IMR-90 (cell line): ENCODE measurements at regions not wholly inside any gene's neighbourhood (a gene's known extent, or its start where the extent isn't known, plus 50 kb on each side); places are given as distances from the start of the nearest gene placed in this dataset.

Source experiments
- ATAC-seq: fragments of 200-7000 bp; cut with Tn5 transposase; 2 replicates; pipeline ENCODE4 v1.9.1; 2020; ENCODE audit warnings: low read depth, mild to moderate bottlenecking, moderate library complexity
- BruUV-seq: library from RNA; stranded (reverse); fragments of 400-500 nt; replicated peaks from 2 replicates; lab custom pipeline; 2021; lab: Mats Ljungman, UMichigan
- CTCF ChIA-PET: fragments of 300-600 bp; formaldehyde crosslinking; extraction: SDS; loops from one replicate; lab custom pipeline; 2021; ENCODE audit warnings: antibody characterized with exemption; lab: Yijun Ruan, JAX
- POLR2A ChIA-PET: fragments of 300-600 bp; sonication (Branson Sonifier 250); formaldehyde crosslinking; loops from one replicate; lab custom pipeline; 2022; ENCODE audit warnings: antibody characterized with exemption; ENCODE audit not compliant: unreplicated experiment; lab: Charles Lee
- DNase-seq: peaks from one replicate; pipeline ENCODE4 v3.0.0; 2013
- H2AFZ ChIP-seq: replicated peaks from 2 replicates; pipeline ENCODE3; 2013; ENCODE audit warnings: low read length, mild to moderate bottlenecking; ENCODE audit not compliant: poor library complexity
- H2AK5ac ChIP-seq: 2 replicates; pipeline ENCODE4 v1.6.1; 2013; ENCODE audit warnings: low read depth, low read length, inconsistent platforms
- H2AK9ac ChIP-seq: replicated peaks from 2 replicates; pipeline ENCODE3; 2013; ENCODE audit warnings: mild to moderate bottlenecking, low read depth, low read length, moderate library complexity; ENCODE audit not compliant: poor library complexity
- H2BK120ac ChIP-seq: 2 replicates; pipeline ENCODE4 v1.6.1; 2013; ENCODE audit warnings: low read depth, low read length, inconsistent platforms
- H2BK15ac ChIP-seq: 3 replicates; pipeline ENCODE4 v1.6.1; 2013; ENCODE audit warnings: low read depth, low read length, inconsistent platforms
- H2BK20ac ChIP-seq: 2 replicates; pipeline ENCODE4 v1.6.1; 2013; ENCODE audit warnings: low read depth, mild to moderate bottlenecking, inconsistent platforms, low read length, moderate library complexity
- H2BK5ac ChIP-seq: 2 replicates; pipeline ENCODE4 v1.6.1; 2013; ENCODE audit warnings: mild to moderate bottlenecking, low read depth, low read length, inconsistent platforms; ENCODE audit not compliant: poor library complexity, severe bottlenecking
- H3K14ac ChIP-seq: replicated peaks from 2 replicates; pipeline ENCODE4 v1.6.1; 2013; ENCODE audit warnings: low read depth, low read length, inconsistent platforms
- H3K18ac ChIP-seq: 2 replicates; pipeline ENCODE4 v1.6.1; 2013; ENCODE audit warnings: low read depth, low read length, control low read depth
- H3K23ac ChIP-seq: 2 replicates; pipeline ENCODE4 v1.6.1; 2013; ENCODE audit warnings: low read depth, low read length, inconsistent platforms
- H3K27ac ChIP-seq: 2 replicates; pipeline ENCODE4 v1.5.1; 2013; ENCODE audit warnings: mild to moderate bottlenecking, control low read depth, low read length; ENCODE audit not compliant: insufficient read depth
- H3K27me3 ChIP-seq: 2 replicates; pipeline ENCODE4 v1.6.1; 2013; ENCODE audit warnings: low read length; ENCODE audit not compliant: control insufficient read depth, insufficient read depth
- H3K36me3 ChIP-seq: 2 replicates; pipeline ENCODE4 v1.6.1; 2013; ENCODE audit warnings: low read length, mixed read lengths; ENCODE audit not compliant: control insufficient read depth, insufficient read depth
- H3K4ac ChIP-seq: 2 replicates; pipeline ENCODE4 v1.6.1; 2013; ENCODE audit warnings: low read depth, low read length, inconsistent platforms
- H3K4me1 ChIP-seq: 2 replicates; pipeline ENCODE4 v1.6.1; 2013; ENCODE audit warnings: low read length, mixed read lengths; ENCODE audit not compliant: control insufficient read depth, insufficient read depth
- H3K4me2 ChIP-seq: 2 replicates; pipeline ENCODE4 v1.6.1; 2013; ENCODE audit warnings: low read depth, mild to moderate bottlenecking, control low read depth, low read length, moderate library complexity
- H3K4me3 ChIP-seq: 2 replicates; pipeline ENCODE4 v1.5.1; 2013; ENCODE audit warnings: low read depth, mild to moderate bottlenecking, control low read depth, low read length, moderate library complexity; ENCODE audit not compliant: insufficient read depth
- H3K56ac ChIP-seq: 2 replicates; pipeline ENCODE4 v1.6.1; 2013; ENCODE audit warnings: low read length, inconsistent platforms; ENCODE audit not compliant: insufficient read depth; ENCODE audit errors: extremely low read depth
- H3K79me1 ChIP-seq, 2 experiments: 2 replicates each; pipeline ENCODE4 v1.6.1; 2013; ENCODE audit warnings: low read length in 2 of 2, inconsistent platforms in 1 of 2, low read depth in 1 of 2
- H3K9ac ChIP-seq: 2 replicates; pipeline ENCODE4 v1.6.1; 2013; ENCODE audit warnings: low read depth, low read length, control low read depth
- H3K9me1 ChIP-seq: 2 replicates; pipeline ENCODE4 v1.6.1; 2013; ENCODE audit warnings: low read length, inconsistent platforms; ENCODE audit not compliant: insufficient read depth
- H3K9me3 ChIP-seq: 2 replicates; pipeline ENCODE4 v1.6.1; 2013; ENCODE audit warnings: low read length; ENCODE audit not compliant: control insufficient read depth, insufficient read depth
- H4K20me1 ChIP-seq: 2 replicates; pipeline ENCODE4 v1.6.1; 2013; ENCODE audit warnings: low read length, inconsistent platforms; ENCODE audit not compliant: insufficient read depth
- H4K5ac ChIP-seq: 2 replicates; pipeline ENCODE4 v1.6.1; 2013; ENCODE audit warnings: mild to moderate bottlenecking, low read depth, low read length, control low read depth
- H4K8ac ChIP-seq, 2 experiments: 2 replicates each; pipeline ENCODE4 v1.6.1; 2013; ENCODE audit warnings: low read depth in 2 of 2, low read length in 2 of 2, control low read depth in 1 of 2, inconsistent platforms in 1 of 2
- H4K91ac ChIP-seq: 2 replicates; pipeline ENCODE4 v1.6.1; 2013; ENCODE audit warnings: low read depth, low read length, inconsistent platforms; ENCODE audit not compliant: insufficient read depth
- BHLHE40 ChIP-seq: fragments of 150-350 bp; IDR thresholded peaks from 2 replicates; pipeline ENCODE4 v1.6.1; 2016; ENCODE audit warnings: mild to moderate bottlenecking, low read depth, low read length
- CEBPB ChIP-seq: IDR thresholded peaks from 2 replicates; pipeline ENCODE4 v1.6.1; 2012; ENCODE audit warnings: low read depth, low read length, improper control_type of control experiment
- WGBS, 2 experiments: methylation state at CpG; one replicate each; pipeline versions ENCODE4 v1.1.5 to v1.1.7; 2013; ENCODE audit warnings: missing lambda C conversion rate in 2 of 2; ENCODE audit not compliant: insufficient read length in 1 of 2; ENCODE audit errors: extremely low coverage in 2 of 2; 5-methylcytosine and 5-hydroxymethylcytosine counted together
- dilution Hi-C: fragments of 300-500 bp; cut with HindIII; formaldehyde crosslinking; loops from one replicate; pipeline ENCODE4 v1.14.3; 2018; ENCODE audit warnings: low sequenced_read_pairs; ENCODE audit not compliant: unreplicated experiment
- in situ Hi-C: fragments of 300-500 bp; cut with MboI; formaldehyde crosslinking; loops from 3 replicates; pipeline ENCODE4 v1.14.3; 2019; ENCODE audit warnings: low sequenced_read_pairs, inconsistent platforms, mixed read lengths
- intact Hi-C: fragments of 100-400 bp; cut with micrococcal nuclease; formaldehyde crosslinking; loops from 2 replicates; pipeline ENCODE4 v1.10.0; 2022

- no peak overlapping the region for H3K56ac ChIP-seq
- TF ChIP-seq CEBPB, result peak; percentile 67
- TF ChIP-seq BHLHE40, result no peak
- DNase-seq (no peak), ATAC-seq (no peak)
- no peak overlapping the region for H2BK15ac ChIP-seq
- H2BK120ac ChIP-seq, result no peak overlapping the region
- dilution Hi-C loops, result no loop called here
- no peaks in the 10 kb centered on the region for H3K4me1 ChIP-seq
- CTCF ChIA-PET, result no interaction called here
- H2BK20ac ChIP-seq, result no peak overlapping the region
- no TSS peak for BruUV-seq
- H2AFZ ChIP-seq, result peak overlapping the region; percentile 63
- no CpG with 5 or more reads among the region's 4 CpGs for WGBS, 2 experiments
- 0 out of 2 replicates have a peak overlapping the region, but pooled peaks have one; percentile 3 for H3K14ac ChIP-seq
- no peak overlapping the region for H3K27ac ChIP-seq
- H3K23ac ChIP-seq, result no peak overlapping the region
- peaks cover 11% of the 10 kb centered on the region for H3K27me3 ChIP-seq
- no peak overlapping the region for H3K9ac ChIP-seq
- no peaks in the 10 kb centered on the region; the same call in 1 of the 2 replicates for H3K9me3 ChIP-seq
- intact Hi-C loops, result no loop called here
- H2AK5ac ChIP-seq, result peak overlapping the region; percentile 54; the same call in 1 of the 2 replicates
- H3K4me2 ChIP-seq, result no peak overlapping the region
- no peaks in the 10 kb centered on the region for H3K79me1 ChIP-seq
- H3K4ac ChIP-seq, result no peak overlapping the region
- no peaks in the 10 kb centered on the region for H3K36me3 ChIP-seq
- H3K18ac ChIP-seq, result no peak overlapping the region
- POLR2A ChIA-PET, result no interaction called here
- H4K20me1 ChIP-seq, result no peaks in the 10 kb centered on the region
- in situ Hi-C loops, result no loop called here
- H4K8ac ChIP-seq, result no peak overlapping the region
- no peak overlapping the region for H4K91ac ChIP-seq
- H3K9me1 ChIP-seq, result no peaks in the 10 kb centered on the region; the same call in 1 of the 2 replicates
- H3K4me3 ChIP-seq, result no peak overlapping the region
- no peak overlapping the region for H2AK9ac ChIP-seq
- no peak overlapping the region for H4K5ac ChIP-seq
- no peak overlapping the region for H2BK5ac ChIP-seq
Measured at GRCh38 chr11:69241844-69242243, 52.1 kb upstream of the MYEOV start.
